Neuronal stem cell (in vitro differentiated cells): ENCODE measurements at regions not wholly inside any gene's neighbourhood (a gene's known extent, or its start where the extent isn't known, plus 50 kb on each side); places are given as distances from the start of the nearest gene placed in this dataset.

Experiments used
- DNase-seq: peaks from one replicate; pipeline ENCODE4 v3.0.0-alpha.2; 2013; ENCODE audit warnings: low spot score
- H2AFZ ChIP-seq: one replicate; pipeline ENCODE4 v1.6.1; 2013; ENCODE audit warnings: mild to moderate bottlenecking, low read length, inconsistent platforms
- H2AK5ac ChIP-seq: 2 replicates; pipeline ENCODE4 v1.6.1; 2013; ENCODE audit warnings: low read depth, mild to moderate bottlenecking, inconsistent platforms, low read length, moderate library complexity, mixed read lengths
- H2BK120ac ChIP-seq: 2 replicates; pipeline ENCODE4 v1.6.1; 2013; ENCODE audit warnings: low read depth, mild to moderate bottlenecking, inconsistent platforms, low read length, moderate library complexity, mixed read lengths
- H2BK12ac ChIP-seq: one replicate; pipeline ENCODE4 v1.6.1; 2013; ENCODE audit warnings: low read length, inconsistent platforms
- H2BK15ac ChIP-seq: 2 replicates; pipeline ENCODE4 v1.6.1; 2013; ENCODE audit warnings: mild to moderate bottlenecking, low read length, inconsistent platforms, mixed read lengths
- H2BK5ac ChIP-seq: one replicate; pipeline ENCODE4 v1.6.1; 2013; ENCODE audit warnings: inconsistent platforms, mild to moderate bottlenecking, low read length, moderate library complexity
- H3K14ac ChIP-seq: one replicate; pipeline ENCODE4 v1.6.1; 2013; ENCODE audit warnings: low read length, inconsistent platforms
- H3K18ac ChIP-seq: 2 replicates; pipeline ENCODE4 v1.6.1; 2013; ENCODE audit warnings: low read length, inconsistent platforms
- H3K23ac ChIP-seq: 2 replicates; pipeline ENCODE4 v1.6.1; 2013; ENCODE audit warnings: low read depth, mild to moderate bottlenecking, mixed read lengths, low read length, inconsistent platforms; ENCODE audit not compliant: poor library complexity
- H3K27ac ChIP-seq: replicated peaks from 3 replicates; pipeline ENCODE4 v1.5.1; 2013; ENCODE audit warnings: low read length, inconsistent platforms
- H3K27me3 ChIP-seq, 3 experiments: 2 replicates each; pipeline ENCODE4 v1.6.1; 2013; ENCODE audit warnings: low read length in 3 of 3, mild to moderate bottlenecking in 2 of 3, inconsistent platforms in 1 of 3, low read depth in 1 of 3, mixed read lengths in 1 of 3, moderate library complexity in 1 of 3; ENCODE audit not compliant: control insufficient read depth in 3 of 3, insufficient read depth in 3 of 3
- H3K36me3 ChIP-seq, 2 donors: replicated peaks in 1 of 2; 2 replicates each; pipeline ENCODE4 v1.6.1; 2013; ENCODE audit warnings: low read length in 2 of 2; ENCODE audit not compliant: control insufficient read depth in 2 of 2, insufficient read depth in 2 of 2
- H3K4ac ChIP-seq: 2 replicates; pipeline ENCODE4 v1.6.1; 2013; ENCODE audit warnings: inconsistent platforms, mild to moderate bottlenecking, low read length, moderate library complexity
- H3K4me1 ChIP-seq, 2 donors: 1 replicate in 1 of 2; 2 replicates in 1 of 2; pipeline ENCODE4 v1.6.1; 2013; ENCODE audit warnings: low read length in 2 of 2, low read depth in 1 of 2; ENCODE audit not compliant: control insufficient read depth in 2 of 2, insufficient read depth in 1 of 2
- H3K4me2 ChIP-seq: one replicate; pipeline ENCODE4 v1.6.1; 2013; ENCODE audit warnings: mild to moderate bottlenecking, low read length, inconsistent platforms; ENCODE audit not compliant: insufficient read depth, poor library complexity, severe bottlenecking
- H3K4me3 ChIP-seq, 2 donors: 2 replicates each; pipeline ENCODE4 v1.5.1; 2013; ENCODE audit warnings: low read length in 2 of 2, mild to moderate bottlenecking in 2 of 2, inconsistent platforms in 1 of 2, moderate library complexity in 1 of 2
- H3K79me1 ChIP-seq: one replicate; pipeline ENCODE4 v1.6.1; 2013; ENCODE audit warnings: low read depth, mild to moderate bottlenecking, inconsistent platforms, low read length, moderate library complexity
- H3K9ac ChIP-seq: one replicate; pipeline ENCODE4 v1.6.1; 2013; ENCODE audit warnings: mild to moderate bottlenecking, low read depth, low read length, inconsistent platforms; ENCODE audit not compliant: poor library complexity
- H3K9me3 ChIP-seq, 2 donors: replicated peaks in 1 of 2; 2 replicates each; pipeline versions ENCODE3 to v1.6.1; 2013; ENCODE audit warnings: low read length in 2 of 2, mild to moderate bottlenecking in 2 of 2, inconsistent platforms in 1 of 2, low read depth in 1 of 2, mixed read lengths in 1 of 2, moderate library complexity in 1 of 2; ENCODE audit not compliant: control insufficient read depth in 2 of 2, insufficient read depth in 1 of 2
- H4K8ac ChIP-seq: one replicate; pipeline ENCODE4 v1.6.1; 2013; ENCODE audit warnings: low read depth, mild to moderate bottlenecking, inconsistent platforms, low read length, moderate library complexity
- H4K91ac ChIP-seq: one replicate; pipeline ENCODE4 v1.6.1; 2013; ENCODE audit warnings: low read length, low read depth, mild to moderate bottlenecking, inconsistent platforms; ENCODE audit not compliant: poor library complexity
- WGBS, 2 donors: extraction: QIAGEN DNeasy Blood & Tissue Kit; methylation state at CpG; one replicate each; pipeline ENCODE4 v1.1.7; 2013; ENCODE audit warnings: missing lambda C conversion rate in 2 of 2, mixed read lengths in 1 of 2; ENCODE audit not compliant: insufficient read length in 2 of 2, insufficient replicate concordance in 1 of 2; ENCODE audit errors: extremely low coverage in 2 of 2; 5-methylcytosine and 5-hydroxymethylcytosine counted together

DNA sequence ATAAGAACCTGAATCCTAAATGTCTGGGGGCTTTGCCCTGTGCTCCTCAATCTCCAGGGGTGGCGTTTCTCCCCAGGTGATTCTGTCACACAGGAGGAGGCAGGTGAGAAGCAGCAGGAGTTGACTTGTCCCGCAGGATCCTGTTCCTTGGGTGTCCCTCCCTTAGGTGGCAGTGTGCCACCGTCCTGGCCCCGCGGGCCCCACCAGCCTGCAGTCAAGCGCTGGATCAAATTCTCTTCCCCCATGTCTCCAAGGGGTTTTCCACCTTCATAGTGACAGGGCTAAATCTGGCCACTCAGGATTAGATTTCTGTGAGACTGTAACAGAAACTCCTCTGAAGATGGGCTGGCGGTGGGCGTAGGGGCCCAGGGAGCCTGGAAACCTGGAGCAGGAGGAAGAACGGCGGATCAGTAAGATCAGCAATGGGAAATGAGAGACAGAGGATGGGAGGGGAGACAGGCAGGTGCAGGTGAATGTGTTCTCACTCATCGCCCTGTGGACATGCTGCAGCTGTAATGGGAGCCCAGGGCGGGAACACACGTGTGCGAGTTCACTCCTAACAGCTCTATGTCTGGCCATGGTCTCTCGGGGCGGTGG is 329.2 kb upstream of the COBL start:
- WGBS, 2 donors, result no CpG with 5 or more reads among the region's 16 CpGs
- no peak for DNase-seq
- H3K27ac ChIP-seq, result no peak overlapping the region

GRCh38 chr7:51645255-51645654 is 328.6 kb upstream of the COBL start:
- Histone ChIP-seq H3K79me1 (no peaks in the 10 kb centered on the region), H2BK120ac (peak overlapping the region; percentile 33), H2AFZ (peak overlapping the region; percentile 24), H2BK12ac (no peak overlapping the region), H3K36me3 (no peaks in the 10 kb centered on the region), H3K4ac (no peak overlapping the region), H4K8ac (no peak overlapping the region), H3K9me3 (no peaks in the 10 kb centered on the region), H2AK5ac (no peak overlapping the region), H3K4me1 (peaks cover 6 to 11% of the 10 kb centered on the region in 2 donors), H3K9ac (no peak overlapping the region), H3K18ac (peak overlapping the region; percentile 69), H3K27me3 (no peaks in the 10 kb centered on the region), H2BK5ac (peak overlapping the region; percentile 14), H3K14ac (no peak overlapping the region), H2BK15ac (no peak overlapping the region), H3K4me3 (no peak overlapping the region), H4K91ac (no peak overlapping the region), H3K4me2 (no peak overlapping the region), H3K27ac (no peak overlapping the region), H3K23ac (no peak overlapping the region)
- WGBS, 2 donors, result no CpG with 5 or more reads among the region's 11 CpGs
- DNase-seq, result peak; percentile 20

More for the DNA sequence above, 329.2 kb upstream of the COBL start:
- Histone ChIP-seq H3K18ac (peak overlapping the region; percentile 69), H2AFZ (peak overlapping the region; percentile 24), H2BK15ac (no peak overlapping the region), H3K9ac (no peak overlapping the region), H3K36me3 (no peaks in the 10 kb centered on the region), H2BK5ac (peak overlapping the region; percentile 14), H3K4me2 (no peak overlapping the region), H3K79me1 (no peaks in the 10 kb centered on the region), H2BK12ac (peak overlapping the region; percentile 59), H3K4me1 (peaks cover under 1 to 7% of the 10 kb centered on the region in 2 donors), H3K27me3 (no peaks in the 10 kb centered on the region), H3K4ac (no peak overlapping the region), H4K91ac (no peak overlapping the region), H3K9me3 (no peaks in the 10 kb centered on the region), H2BK120ac (no peak overlapping the region), H2AK5ac (peak overlapping the region; percentile 30), H3K23ac (no peak overlapping the region), H4K8ac (no peak overlapping the region), H3K14ac (peak overlapping the region; percentile 32), H3K4me3 (no peak overlapping the region)

DNA sequence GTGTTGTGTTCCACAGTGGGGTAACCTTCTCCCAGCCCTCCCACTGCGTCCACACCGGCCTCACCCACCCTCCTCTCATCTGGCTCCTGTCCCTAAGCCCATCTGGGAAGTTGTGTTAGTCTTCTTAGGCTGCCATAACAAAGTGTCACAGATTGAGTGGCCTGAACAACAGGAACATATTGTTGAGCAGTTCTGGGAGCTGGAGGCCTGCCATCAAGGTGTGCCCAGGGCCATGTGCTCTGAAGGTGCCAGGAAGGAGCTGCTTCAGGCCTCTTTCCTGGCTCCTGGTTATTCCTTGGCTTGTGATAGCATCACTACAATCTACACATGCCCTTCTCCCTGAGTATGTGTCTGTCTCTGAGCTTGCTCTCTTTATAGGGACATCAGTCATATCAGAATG is 327.6 kb upstream of the COBL start:
- no CpG with 5 or more reads among the region's 2 CpGs for WGBS, 2 donors
- no peak overlapping the region for H3K9ac ChIP-seq

DNA sequence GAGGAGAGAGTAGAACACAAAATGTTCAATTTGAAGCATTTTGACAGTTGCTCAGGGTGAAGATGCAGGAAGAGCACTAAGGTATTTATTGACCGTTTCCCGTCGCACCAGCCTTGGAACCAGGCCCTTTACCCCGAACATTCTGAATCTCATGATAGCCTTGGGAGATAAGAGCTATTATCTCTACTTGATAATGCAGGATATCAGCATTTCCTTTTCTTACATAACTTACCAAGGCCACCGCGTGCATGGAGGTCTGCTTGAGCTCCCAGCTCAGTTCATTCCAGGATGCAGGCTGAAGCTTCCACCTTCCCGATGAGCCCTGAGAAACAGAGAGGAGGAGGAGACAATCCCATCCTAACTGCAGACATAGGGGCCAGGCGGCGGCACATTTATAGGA is 324.2 kb upstream of the COBL start:
- DNase-seq, result no peak

More for the DNA sequence above, 327.6 kb upstream of the COBL start:
- Histone ChIP-seq H2AFZ (no peak overlapping the region), H3K18ac (peak overlapping the region; percentile 55), H3K14ac (peak overlapping the region; percentile 10), H3K27ac (no peak overlapping the region), H3K79me1 (no peaks in the 10 kb centered on the region), H2BK5ac (no peak overlapping the region), H2BK12ac (no peak overlapping the region), H4K91ac (no peak overlapping the region), H3K23ac (no peak overlapping the region), H3K36me3 (no peaks in the 10 kb centered on the region), H2AK5ac (no peak overlapping the region), H3K4me2 (no peak overlapping the region), H4K8ac (no peak overlapping the region), H3K9me3 (no peaks in the 10 kb centered on the region), H3K4me3 (no peak overlapping the region), H3K4me1 (peaks cover 12 to 13% of the 10 kb centered on the region in 2 donors), H2BK15ac (no peak overlapping the region), H3K4ac (peak overlapping the region; percentile 30), H3K27me3 (no peaks in the 10 kb centered on the region), H2BK120ac (peak overlapping the region; percentile 19)
- no peak for DNase-seq

More for the DNA sequence above, 324.2 kb upstream of the COBL start:
- H3K4me3 ChIP-seq, result no peak overlapping the region
- no peak overlapping the region for H3K4me2 ChIP-seq
- no peak overlapping the region for H2AK5ac ChIP-seq
- H3K23ac ChIP-seq, result no peak overlapping the region
- no peak overlapping the region for H2AFZ ChIP-seq
- H2BK12ac ChIP-seq, result no peak overlapping the region
- no peaks in the 10 kb centered on the region for H3K27me3 ChIP-seq
- H3K14ac ChIP-seq, result no peak overlapping the region
- H3K4ac ChIP-seq, result no peak overlapping the region
- H3K4me1 ChIP-seq, result peaks cover 14 to 15% of the 10 kb centered on the region in 2 donors
- H3K36me3 ChIP-seq, result no peaks in the 10 kb centered on the region
- no peak overlapping the region for H3K9ac ChIP-seq
- H2BK15ac ChIP-seq, result no peak overlapping the region
- H2BK120ac ChIP-seq, result no peak overlapping the region
- no peak overlapping the region for H3K27ac ChIP-seq
- H3K79me1 ChIP-seq, result no peaks in the 10 kb centered on the region
- no peak overlapping the region for H4K8ac ChIP-seq
- no peaks in the 10 kb centered on the region for H3K9me3 ChIP-seq
- WGBS, 2 donors, result no CpG with 5 or more reads among the region's 9 CpGs
- H3K18ac ChIP-seq, result peak overlapping the region; percentile 16
- no peak overlapping the region for H2BK5ac ChIP-seq
- no peak overlapping the region for H4K91ac ChIP-seq
